SIG-M5 (cell line): ENCODE measurements at regions not wholly inside any gene's neighbourhood (a gene's known extent, or its start where the extent isn't known, plus 50 kb on each side); places are given as distances from the start of the nearest gene placed in this dataset.

Experiments used
- DNase-seq: peaks from one replicate; lab custom pipeline; 2025; lab: John Stamatoyannopoulos, UW

GRCh38 chr7:106957766-106958165 is 86.7 kb upstream of the PRKAR2B start:
- peak; percentile 47 for DNase-seq

- DNase-seq: no peak
Observed at GRCh38 chr7:106959753-106960152, 84.8 kb upstream of the PRKAR2B start.

- DNase-seq: no peak
Observed at GRCh38 chr7:106962751-106963150, 81.8 kb upstream of the PRKAR2B start.

DNA sequence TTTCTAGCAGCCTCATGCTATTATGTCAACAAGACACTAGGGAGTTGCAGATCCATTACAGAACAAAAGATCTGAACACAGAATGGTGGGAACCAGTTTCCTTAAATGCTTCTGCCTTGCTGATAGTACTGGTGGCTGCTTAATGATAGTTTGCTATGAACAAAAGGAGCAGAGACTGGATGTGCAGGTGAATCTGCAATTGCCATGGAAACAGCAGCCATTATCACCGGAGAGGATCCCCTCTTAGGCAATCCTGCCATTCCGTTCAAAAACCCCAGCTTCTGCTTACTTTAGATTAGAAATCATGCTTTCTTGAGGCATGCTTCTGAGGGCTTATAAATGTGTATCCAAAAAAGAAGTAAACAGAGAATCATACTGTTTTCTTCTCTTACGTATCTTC is 80.0 kb upstream of the PRKAR2B start:
- DNase-seq: no peak

DNA sequence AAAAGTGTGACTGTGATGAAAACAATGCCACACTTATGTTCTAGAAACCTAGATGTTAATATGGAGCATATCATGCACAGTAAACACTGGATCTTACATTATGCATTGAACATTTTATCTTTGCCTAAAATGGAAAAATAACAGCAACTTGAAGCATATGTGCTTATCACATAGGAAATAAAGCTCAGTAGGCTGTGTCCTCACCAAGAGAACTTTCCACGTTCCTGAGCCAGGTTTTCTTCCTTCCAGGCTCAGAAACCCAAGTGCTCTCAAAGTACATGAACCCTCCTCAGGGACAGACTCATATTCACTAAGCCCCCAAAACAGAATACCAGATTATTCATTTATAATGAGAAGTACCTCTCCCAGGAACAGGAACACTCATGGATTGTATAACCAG is 79.4 kb upstream of the PRKAR2B start:
- DNase-seq: no peak

- DNase-seq: no peak
Observed at GRCh38 chr7:106966121-106966520, 78.4 kb upstream of the PRKAR2B start.

DNA sequence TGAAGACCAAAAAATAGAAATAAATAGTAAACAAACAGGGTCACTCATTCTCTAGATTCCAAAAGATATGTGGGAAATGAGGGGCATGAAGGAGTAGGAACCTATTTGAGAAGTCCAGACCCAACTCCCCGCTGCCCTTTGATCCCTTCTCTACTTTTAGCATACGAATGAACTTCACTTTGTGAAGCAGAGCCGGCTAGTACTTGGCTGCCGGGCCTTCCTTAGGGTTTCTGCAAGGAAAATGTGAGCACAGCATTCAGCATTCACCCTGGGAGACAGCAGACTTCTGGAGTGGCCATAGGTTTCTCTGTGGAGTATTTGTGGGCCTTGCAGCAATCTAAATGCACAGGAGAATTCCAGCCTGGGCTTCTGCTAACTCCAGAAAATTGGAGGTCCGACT is 76.3 kb upstream of the PRKAR2B start:
- DNase-seq: no peak

GRCh38 chr7:106978425-106979420 is 65.8 kb upstream of the PRKAR2B start:
- DNase-seq: no peak

- no peak for DNase-seq
Observed at GRCh38 chr7:106979551-106980357, 64.8 kb upstream of the PRKAR2B start.

DNA sequence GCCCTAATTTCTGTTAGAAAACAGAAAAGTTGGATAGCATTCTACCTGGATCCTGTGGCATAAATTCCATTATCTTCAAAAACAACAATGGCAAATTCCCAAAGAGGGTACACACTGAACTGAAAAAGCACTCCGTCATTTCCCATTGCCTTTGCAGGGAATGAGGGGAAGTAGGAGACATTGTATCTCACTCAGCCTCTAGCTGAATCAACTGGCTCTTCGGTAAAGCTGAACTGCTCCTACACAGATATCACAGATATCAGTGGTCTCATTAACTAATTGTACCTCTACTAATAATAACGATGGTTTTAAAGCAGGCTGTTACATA is 64.2 kb upstream of the PRKAR2B start:
- no peak for DNase-seq

- DNase-seq: no peak
Observed at GRCh38 chr7:106982415-106982814, 62.1 kb upstream of the PRKAR2B start.

- no peak for DNase-seq
Observed at GRCh38 chr7:106984034-106984433, 60.5 kb upstream of the PRKAR2B start.

- DNase-seq: no peak
Observed at GRCh38 chr7:106986450-106986977, 58.0 kb upstream of the PRKAR2B start.

DNA sequence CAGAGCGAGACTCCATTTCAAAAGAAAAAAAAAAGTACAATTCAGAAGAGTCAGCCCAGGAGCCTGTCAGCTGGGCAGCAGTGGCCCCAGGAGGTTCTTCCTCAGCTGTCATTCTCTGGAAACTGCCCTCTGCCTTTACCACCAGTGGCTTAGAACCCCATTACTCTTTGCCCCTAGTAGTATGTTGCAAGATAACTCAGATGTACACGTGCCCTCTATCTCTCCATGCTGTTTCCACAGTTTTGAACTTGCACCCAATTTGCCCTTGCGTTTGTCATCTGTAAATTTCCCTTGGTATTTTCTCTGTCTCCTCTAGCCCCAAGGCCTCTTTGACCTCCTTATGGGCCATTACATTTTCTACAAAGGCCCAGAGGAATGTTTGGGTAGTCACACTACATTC is 56.7 kb upstream of the PRKAR2B start:
- no peak for DNase-seq

- no peak for DNase-seq
Observed at GRCh38 chr7:106992511-106992910, 52.0 kb upstream of the PRKAR2B start.
